NCI-H2171 (cell line): ENCODE measurements at regions not wholly inside any gene's neighbourhood (a gene's known extent, or its start where the extent isn't known, plus 50 kb on each side); places are given as distances from the start of the nearest gene placed in this dataset.

ENCODE experiments used
- DNase-seq: peaks from one replicate; lab custom pipeline; 2025; lab: John Stamatoyannopoulos, UW

- no peak for DNase-seq
Observed at GRCh38 chr16:73743665-73744496, 552.7 kb upstream of the PSMD7 start.

- DNase-seq = no peak
Observed at GRCh38 chr16:73739049-73739769, 557.4 kb upstream of the PSMD7 start.

GRCh38 chr16:73738266-73738665 lies 558.3 kb upstream of the PSMD7 start:
- DNase-seq = no peak

GRCh38 chr16:73737637-73738036 lies 559.0 kb upstream of the PSMD7 start:
- DNase-seq = no peak

GRCh38 chr16:73735954-73736353 lies 560.7 kb upstream of the PSMD7 start:
- no peak for DNase-seq

GRCh38 chr16:73735018-73735417 lies 561.6 kb upstream of the PSMD7 start:
- DNase-seq = no peak

- DNase-seq = no peak
Observed at GRCh38 chr16:73732681-73733080, 563.9 kb upstream of the PSMD7 start.

GRCh38 chr16:73732143-73732542 lies 564.5 kb upstream of the PSMD7 start:
- DNase-seq = no peak

GRCh38 chr16:73730481-73731090 lies 566.0 kb upstream of the PSMD7 start:
- DNase-seq = no peak

GRCh38 chr16:73725156-73725555 lies 571.5 kb upstream of the PSMD7 start:
- no peak for DNase-seq

GRCh38 chr16:73724503-73724902 lies 572.1 kb upstream of the PSMD7 start:
- DNase-seq = no peak

- DNase-seq = no peak
Observed at GRCh38 chr16:73717266-73717974, 579.2 kb upstream of the PSMD7 start.

- DNase-seq = no peak
Observed at GRCh38 chr16:73714976-73715375, 581.6 kb upstream of the PSMD7 start.

- DNase-seq = no peak
Observed at GRCh38 chr16:73713778-73714495, 582.7 kb upstream of the PSMD7 start.

GRCh38 chr16:73713251-73713650 lies 583.4 kb upstream of the PSMD7 start:
- DNase-seq = no peak

GRCh38 chr16:73711406-73712080 lies 585.1 kb upstream of the PSMD7 start:
- DNase-seq = no peak

- DNase-seq = no peak
Observed at GRCh38 chr16:73710526-73710925, 586.1 kb upstream of the PSMD7 start.

- DNase-seq = no peak
Observed at GRCh38 chr16:73707863-73708262, 588.8 kb upstream of the PSMD7 start.

GRCh38 chr16:73703891-73704290 lies 592.7 kb upstream of the PSMD7 start:
- DNase-seq = no peak

- DNase-seq = no peak
Observed at GRCh38 chr16:73697336-73697735, 599.3 kb upstream of the PSMD7 start.

- no peak for DNase-seq
Observed at GRCh38 chr16:73692861-73693260, 603.8 kb upstream of the PSMD7 start.
